HCT116 (cell line): ENCODE measurements at regions not wholly inside any gene's neighbourhood (a gene's known extent, or its start where the extent isn't known, plus 50 kb on each side); places are given as distances from the start of the nearest gene placed in this dataset.

Experiments
- ATAC-seq: fragments of 200-7000 bp; cut with Tn5 transposase; 2 replicates; pipeline ENCODE4 v1.9.1; 2020; ENCODE audit warnings: mild to moderate bottlenecking, moderate library complexity
- BruUV-seq: library from RNA; stranded (reverse); fragments of 400-500 nt; replicated peaks from 2 replicates; lab custom pipeline; 2021; lab: Mats Ljungman, UMichigan
- CTCF ChIA-PET: fragments of 300-600 bp; sonication (Branson Sonifier 250); formaldehyde crosslinking; loops from one replicate; lab custom pipeline; 2021; ENCODE audit warnings: antibody characterized with exemption; lab: Charles Lee
- POLR2A ChIA-PET: fragments of 300-600, 350-600 bp; sonication (Branson Sonifier 250); formaldehyde crosslinking; loops from one replicate; lab custom pipeline; 2021; ENCODE audit warnings: antibody characterized with exemption; lab: Charles Lee
- RAD21 ChIA-PET, 2 experiments: fragments of 300-600 bp; sonication (Branson Sonifier 250); formaldehyde crosslinking; loops; one replicate each; lab custom pipeline; 2023; ENCODE audit warnings: low total read pairs in 2 of 2; ENCODE audit not compliant: uncharacterized antibody in 2 of 2, unreplicated experiment in 2 of 2, low non-redundant PET in 1 of 2; lab: Charles Lee
- DNase-seq: peaks from one replicate; pipeline ENCODE4 v3.0.0-alpha.2; 2010; ENCODE audit warnings: low read depth, low spot score
- H2AFZ ChIP-seq: fragments of 200-600 bp; shearing (Covaris generic), sonication (generic); 2 replicates; pipeline ENCODE4 v1.6.1; 2017; ENCODE audit warnings: low read depth, mixed run types, mixed read lengths, antibody characterized with exemption, low read length; ENCODE audit not compliant: poor library complexity, severe bottlenecking
- H3K27ac ChIP-seq: 2 replicates; pipeline ENCODE4 v1.5.1; 2012; ENCODE audit warnings: low read depth, low read length
- H3K27me3 ChIP-seq: fragments of 200-600 bp; sonication (generic); 2 replicates; pipeline ENCODE4 v1.6.1; 2016; ENCODE audit warnings: mixed run types, low read length, mixed read lengths; ENCODE audit not compliant: insufficient read depth
- H3K36me3 ChIP-seq, 2 experiments: fragments of 200-500 bp in 1 of 2; fragments of 200-600 bp in 1 of 2; sonication (Bioruptor generic) in 1 of 2; sonication (generic) in 1 of 2; 2 replicates each; pipeline versions ENCODE4 v1.5.1 to v1.6.1; 2014 to 2016; ENCODE audit warnings: low read length in 2 of 2, inconsistent platforms in 1 of 2, mixed read lengths in 1 of 2, mixed run types in 1 of 2; ENCODE audit not compliant: insufficient read depth in 2 of 2, control insufficient read depth in 1 of 2
- H3K4me1 ChIP-seq, 2 experiments: fragments of 200-600 bp in 1 of 2; sonication (generic) in 1 of 2; 2 replicates each; pipeline versions ENCODE4 v1.5.1 to v1.6.1; 2012 to 2017; ENCODE audit warnings: low read length in 2 of 2, inconsistent platforms in 1 of 2, mild to moderate bottlenecking in 1 of 2, mixed read lengths in 1 of 2, mixed run types in 1 of 2, moderate library complexity in 1 of 2; ENCODE audit not compliant: insufficient read depth in 2 of 2, control insufficient read depth in 1 of 2
- H3K4me2 ChIP-seq: fragments of 200-600 bp; sonication (generic); 2 replicates; pipeline ENCODE4 v1.6.1; 2017; ENCODE audit warnings: mixed run types, low read length, mixed read lengths
- H3K4me3 ChIP-seq, 2 experiments: fragments of 200-600 bp in 1 of 2; sonication (generic) in 1 of 2; replicated peaks in 1 of 2; 2 replicates each; pipeline ENCODE4 v1.5.1; 2011 to 2016; ENCODE audit warnings: low read length in 2 of 2, control low read depth in 1 of 2, low read depth in 1 of 2, mild to moderate bottlenecking in 1 of 2, mixed read lengths in 1 of 2, mixed run types in 1 of 2
- H3K79me2 ChIP-seq: fragments of 200-600 bp; sonication (generic); 2 replicates; pipeline ENCODE4 v1.6.1; 2017; ENCODE audit warnings: mild to moderate bottlenecking, mixed run types, low read length, moderate library complexity, mixed read lengths; ENCODE audit not compliant: insufficient read depth
- H3K9ac ChIP-seq: fragments of 200-600 bp; sonication (generic); 2 replicates; pipeline ENCODE4 v1.6.1; 2016; ENCODE audit warnings: low read length, mixed read lengths
- H3K9me2 ChIP-seq: fragments of 200-600 bp; sonication (generic), shearing (Covaris generic); 2 replicates; pipeline ENCODE4 v1.6.1; 2017; ENCODE audit warnings: mixed run types, mild to moderate bottlenecking, moderate library complexity; ENCODE audit not compliant: insufficient read depth
- H3K9me3 ChIP-seq, 2 experiments: fragments of 200-500 bp in 1 of 2; fragments of 200-600 bp in 1 of 2; sonication (Bioruptor generic) in 1 of 2; sonication (generic) in 1 of 2; 2 replicates each; pipeline ENCODE4 v1.6.1; 2014 to 2017; ENCODE audit warnings: low read length in 2 of 2, mixed read lengths in 2 of 2, inconsistent platforms in 1 of 2, low read depth in 1 of 2, mild to moderate bottlenecking in 1 of 2, mixed run types in 1 of 2, moderate library complexity in 1 of 2; ENCODE audit not compliant: control insufficient read depth in 1 of 2, insufficient read depth in 1 of 2
- H4K20me1 ChIP-seq: fragments of 200-600 bp; sonication (generic), shearing (Covaris generic); 2 replicates; pipeline ENCODE4 v1.6.1; 2017; ENCODE audit warnings: mixed run types, mild to moderate bottlenecking, moderate library complexity; ENCODE audit not compliant: insufficient read depth
- ATF3 ChIP-seq: IDR thresholded peaks from 2 replicates; pipeline ENCODE4 v1.6.1; 2012
- CBX3 ChIP-seq: IDR thresholded peaks from 2 replicates; pipeline ENCODE4 v1.6.1; 2012; ENCODE audit warnings: low read depth
- CTCF ChIP-seq, 3 experiments: fragments of 200-600 bp in 1 of 3; sonication (generic) in 1 of 3; IDR thresholded peaks in 2 of 3; conservative IDR thresholded peaks in 1 of 3; 2 replicates each; pipeline ENCODE4 v1.5.1; 2012 to 2017; ENCODE audit warnings: low read depth in 2 of 3, low read length in 2 of 3, antibody characterized with exemption in 1 of 3, borderline replicate concordance in 1 of 3, control low read depth in 1 of 3, mild to moderate bottlenecking in 1 of 3, mixed read lengths in 1 of 3, mixed run types in 1 of 3, moderate library complexity in 1 of 3; ENCODE audit not compliant: insufficient read depth in 1 of 3
- EGR1 ChIP-seq: IDR thresholded peaks from 2 replicates; pipeline ENCODE4 v1.6.1; 2012; ENCODE audit warnings: low read depth
- EZH2 ChIP-seq: fragments of 200-600 bp; sonication (generic); IDR thresholded peaks from 2 replicates; pipeline ENCODE4 v1.6.1; 2017; ENCODE audit warnings: antibody characterized with exemption, mixed run types
- MAX ChIP-seq: IDR thresholded peaks from 2 replicates; pipeline ENCODE4 v1.6.1; 2012
- POLR2A ChIP-seq: IDR thresholded peaks from 2 replicates; pipeline ENCODE4 v1.7.0; 2011; ENCODE audit warnings: borderline replicate concordance; ENCODE audit not compliant: insufficient read depth, insufficient read length; ENCODE audit errors: extremely low read depth
- POLR2AphosphoS5 ChIP-seq: IDR thresholded peaks from 2 replicates; pipeline ENCODE4 v1.6.1; 2011; ENCODE audit warnings: mild to moderate bottlenecking, low read depth, low read length, moderate library complexity
- SIN3A ChIP-seq: IDR thresholded peaks from 2 replicates; pipeline ENCODE4 v1.6.1; 2012; ENCODE audit warnings: low read depth
- SP1 ChIP-seq: IDR thresholded peaks from 2 replicates; pipeline ENCODE4 v1.6.1; 2012; ENCODE audit warnings: low read depth
- SRF ChIP-seq: IDR thresholded peaks from 2 replicates; pipeline ENCODE4 v1.6.1; 2012; ENCODE audit warnings: low read depth
- TCF7L2 ChIP-seq: IDR thresholded peaks from 2 replicates; pipeline ENCODE4 v1.7.0; 2011; ENCODE audit warnings: borderline replicate concordance, inconsistent platforms; ENCODE audit not compliant: insufficient read depth, insufficient read length; ENCODE audit errors: extremely low read depth
- ZFX ChIP-seq: fragments of 450-650 bp; IDR thresholded peaks from 2 replicates; pipeline ENCODE4 v1.6.1; 2017
- intact Hi-C: fragments of 100-400 bp; cut with micrococcal nuclease; formaldehyde crosslinking; loops from 2 replicates; pipeline ENCODE4 v1.10.0; 2022

- ChIA-PET CTCF (no interaction called here), RAD21 (no interaction called here), POLR2A (no interaction called here)
- H3K4me3 ChIP-seq: no peak overlapping the region
- H3K9me3 ChIP-seq: no peaks in the 10 kb centered on the region
- no peak overlapping the region for H2AFZ ChIP-seq
- peaks cover 8% of the 10 kb centered on the region; the same call in 1 of the 2 replicates for H3K27me3 ChIP-seq
- no peaks in the 10 kb centered on the region for H3K4me1 ChIP-seq
- H3K79me2 ChIP-seq: no peaks in the 10 kb centered on the region
- intact Hi-C loops: no loop called here
- no peak for ATAC-seq
- no peak overlapping the region for H3K4me2 ChIP-seq
- BruUV-seq: no TSS peak
- H3K36me3 ChIP-seq: no peaks in the 10 kb centered on the region
- no peaks in the 10 kb centered on the region for H3K9me2 ChIP-seq
- TF ChIP-seq CBX3 (no peak), EZH2 (no peak), TCF7L2 (no peak), POLR2A (no peak), ATF3 (no peak), CTCF (IDR thresholded peaks at IDR 0.05 in 2 of 3, conservative IDR thresholded peaks at IDR 0.05 in 1 of 3; ENCODE audit: borderline replicate concordance in 1 of 3, insufficient read depth in 1 of 3, low read depth in 2 of 3, low read length in 2 of 3) (no peak), POLR2AphosphoS5 (no peak)
- H3K27ac ChIP-seq: no peak overlapping the region
- no peaks in the 10 kb centered on the region for H4K20me1 ChIP-seq
- no peak for DNase-seq
- no peak overlapping the region for H3K9ac ChIP-seq
Observed at GRCh38 chr1:230002164-230002803, 64.8 kb upstream of the GALNT2 start.

- no peak overlapping the region for H3K27ac ChIP-seq
- no peak overlapping the region for H3K4me2 ChIP-seq
- H3K4me1 ChIP-seq: no peaks in the 10 kb centered on the region
- H3K79me2 ChIP-seq: no peaks in the 10 kb centered on the region
- no peaks in the 10 kb centered on the region for H4K20me1 ChIP-seq
- ChIA-PET CTCF (no interaction called here), RAD21 (no interaction called here), POLR2A (no interaction called here)
- no peak overlapping the region for H3K9ac ChIP-seq
- intact Hi-C loops: no loop called here
- H3K9me3 ChIP-seq: no peaks in the 10 kb centered on the region
- H3K9me2 ChIP-seq: no peaks in the 10 kb centered on the region
- DNase-seq (no peak), ATAC-seq (no peak)
- H2AFZ ChIP-seq: no peak overlapping the region
- BruUV-seq: no TSS peak
- no peak overlapping the region for H3K4me3 ChIP-seq
- H3K27me3 ChIP-seq: peaks cover 8% of the 10 kb centered on the region; the same call in 1 of the 2 replicates
- H3K36me3 ChIP-seq: no peaks in the 10 kb centered on the region
- TF ChIP-seq SRF: no peak
- TF ChIP-seq MAX: no peak
- no peak for TF ChIP-seq POLR2A
- no peak for TF ChIP-seq EZH2
- no peak for TF ChIP-seq EGR1
- TF ChIP-seq ZFX: no peak
- TF ChIP-seq ATF3: no peak
- TF ChIP-seq POLR2AphosphoS5: no peak
- no peak for TF ChIP-seq SIN3A
- no peak for TF ChIP-seq SP1
- TF ChIP-seq CBX3: no peak
- TF ChIP-seq CTCF (IDR thresholded peaks at IDR 0.05 in 2 of 3, conservative IDR thresholded peaks at IDR 0.05 in 1 of 3; ENCODE audit: borderline replicate concordance in 1 of 3, insufficient read depth in 1 of 3, low read depth in 2 of 3, low read length in 2 of 3): no peak
Observed at GRCh38 chr1:230003409-230003808, 63.6 kb upstream of the GALNT2 start.
